ENCODE measurements at regions not wholly inside any gene's neighbourhood (a gene's known extent, or its start where the extent isn't known, plus 50 kb on each side); places are given as distances from the start of the nearest gene placed in this dataset.

DNA sequence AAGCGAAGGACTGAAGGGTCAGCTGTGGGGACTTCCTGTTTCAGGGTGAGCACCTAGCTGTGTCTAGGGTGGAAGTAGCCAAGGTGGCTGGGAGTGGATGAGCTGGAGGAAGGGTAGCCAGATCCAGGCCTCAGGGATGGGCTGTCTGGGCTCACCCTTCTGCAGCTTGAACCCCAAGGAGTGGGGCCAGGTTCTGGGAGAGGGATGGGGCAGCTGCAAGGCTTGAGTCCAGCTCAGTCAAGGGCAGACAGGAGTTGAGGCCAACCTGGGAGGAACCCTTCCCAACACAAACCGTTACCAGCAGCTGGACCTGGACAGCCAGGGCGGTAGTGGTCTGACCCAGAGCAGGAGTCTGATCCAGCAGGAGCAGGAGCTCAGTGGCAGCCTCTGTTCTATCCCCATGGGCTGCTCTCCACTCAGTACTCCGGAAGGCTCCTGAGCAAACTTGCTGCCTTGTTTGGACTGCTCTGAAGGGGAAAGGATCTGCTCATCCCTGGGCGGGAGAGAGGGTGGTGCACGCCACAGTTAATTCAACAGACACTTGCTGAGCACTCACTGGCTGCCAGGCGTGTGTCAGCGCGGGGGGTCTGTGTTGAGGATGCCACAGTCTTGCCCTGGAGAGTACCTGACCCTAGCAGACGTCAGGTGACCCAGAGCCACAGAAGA is 53.8 kb upstream of the THY1 start:
- TF ChIP-seq, protein P1, sequence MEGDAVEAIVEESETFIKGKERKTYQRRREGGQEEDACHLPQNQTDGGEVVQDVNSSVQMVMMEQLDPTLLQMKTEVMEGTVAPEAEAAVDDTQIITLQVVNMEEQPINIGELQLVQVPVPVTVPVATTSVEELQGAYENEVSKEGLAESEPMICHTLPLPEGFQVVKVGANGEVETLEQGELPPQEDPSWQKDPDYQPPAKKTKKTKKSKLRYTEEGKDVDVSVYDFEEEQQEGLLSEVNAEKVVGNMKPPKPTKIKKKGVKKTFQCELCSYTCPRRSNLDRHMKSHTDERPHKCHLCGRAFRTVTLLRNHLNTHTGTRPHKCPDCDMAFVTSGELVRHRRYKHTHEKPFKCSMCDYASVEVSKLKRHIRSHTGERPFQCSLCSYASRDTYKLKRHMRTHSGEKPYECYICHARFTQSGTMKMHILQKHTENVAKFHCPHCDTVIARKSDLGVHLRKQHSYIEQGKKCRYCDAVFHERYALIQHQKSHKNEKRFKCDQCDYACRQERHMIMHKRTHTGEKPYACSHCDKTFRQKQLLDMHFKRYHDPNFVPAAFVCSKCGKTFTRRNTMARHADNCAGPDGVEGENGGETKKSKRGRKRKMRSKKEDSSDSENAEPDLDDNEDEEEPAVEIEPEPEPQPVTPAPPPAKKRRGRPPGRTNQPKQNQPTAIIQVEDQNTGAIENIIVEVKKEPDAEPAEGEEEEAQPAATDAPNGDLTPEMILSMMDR (conservative IDR thresholded peaks at IDR 0.05 in 1 of 2, IDR thresholded peaks at IDR 0.05 in 1 of 2; ENCODE audit: extremely low read depth in 1 of 2, insufficient read depth in 1 of 2, low read depth in 1 of 2, low read length in 2 of 2), result no peak
- no peak for TF ChIP-seq EZH2 (IDR thresholded peaks at IDR 0.05; ENCODE audit: borderline replicate concordance, low read length)

Data from mammary epithelial cell (primary cell).